ENCODE measurements at regions not wholly inside any gene's neighbourhood (a gene's known extent, or its start where the extent isn't known, plus 50 kb on each side); places are given as distances from the start of the nearest gene placed in this dataset.

GRCh38 chr13:74774264-74774663, 640.1 kb upstream of the KLF12 start:
- TF ChIP-seq CTCF (IDR thresholded peaks at IDR 0.05 in 8 of 11, conservative IDR thresholded peaks at IDR 0.05 in 3 of 11) (no peak), POLR2A (IDR thresholded peaks at IDR 0.05) (no peak), POLR2AphosphoS5 (IDR thresholded peaks at IDR 0.05) (no peak)

Measured in spleen (tissue), 7 donors.